ENCODE measurements at regions not wholly inside any gene's neighbourhood (a gene's known extent, or its start where the extent isn't known, plus 50 kb on each side); places are given as distances from the start of the nearest gene placed in this dataset.

DNA sequence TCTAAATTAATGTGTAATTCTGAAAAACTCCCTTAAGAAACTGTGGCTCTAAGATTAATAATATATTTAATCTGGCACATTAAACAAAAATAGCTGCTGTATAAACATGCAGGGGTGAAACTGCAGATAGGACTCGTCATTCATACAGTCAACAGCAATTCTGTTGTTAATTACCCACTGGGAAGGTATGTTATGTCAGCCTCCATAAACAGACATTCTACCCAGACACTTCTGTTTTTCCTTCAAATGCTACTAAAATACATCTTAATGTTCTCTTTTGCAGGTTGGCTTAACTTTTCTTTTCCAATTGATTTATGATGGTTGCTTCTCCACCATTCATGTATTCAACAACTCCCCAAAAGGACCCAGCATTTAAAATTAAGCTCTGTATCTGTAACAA, 165.6 kb downstream of the SIPA1L2 start:
- TF ChIP-seq, protein P1, sequence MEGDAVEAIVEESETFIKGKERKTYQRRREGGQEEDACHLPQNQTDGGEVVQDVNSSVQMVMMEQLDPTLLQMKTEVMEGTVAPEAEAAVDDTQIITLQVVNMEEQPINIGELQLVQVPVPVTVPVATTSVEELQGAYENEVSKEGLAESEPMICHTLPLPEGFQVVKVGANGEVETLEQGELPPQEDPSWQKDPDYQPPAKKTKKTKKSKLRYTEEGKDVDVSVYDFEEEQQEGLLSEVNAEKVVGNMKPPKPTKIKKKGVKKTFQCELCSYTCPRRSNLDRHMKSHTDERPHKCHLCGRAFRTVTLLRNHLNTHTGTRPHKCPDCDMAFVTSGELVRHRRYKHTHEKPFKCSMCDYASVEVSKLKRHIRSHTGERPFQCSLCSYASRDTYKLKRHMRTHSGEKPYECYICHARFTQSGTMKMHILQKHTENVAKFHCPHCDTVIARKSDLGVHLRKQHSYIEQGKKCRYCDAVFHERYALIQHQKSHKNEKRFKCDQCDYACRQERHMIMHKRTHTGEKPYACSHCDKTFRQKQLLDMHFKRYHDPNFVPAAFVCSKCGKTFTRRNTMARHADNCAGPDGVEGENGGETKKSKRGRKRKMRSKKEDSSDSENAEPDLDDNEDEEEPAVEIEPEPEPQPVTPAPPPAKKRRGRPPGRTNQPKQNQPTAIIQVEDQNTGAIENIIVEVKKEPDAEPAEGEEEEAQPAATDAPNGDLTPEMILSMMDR (IDR thresholded peaks at IDR 0.05) = no peak
- H3K36me3 ChIP-seq = peaks cover 25% of the 10 kb centered on the region
- H3K4me3 ChIP-seq (ENCODE audit: low read depth in 1 of 2, low read length in 1 of 2) = no peak overlapping the region
- H3K27ac ChIP-seq = no peak overlapping the region
- H3K27me3 ChIP-seq = no peaks in the 10 kb centered on the region
- H3K9me3 ChIP-seq = no peaks in the 10 kb centered on the region
- H3K4me1 ChIP-seq (ENCODE audit: control insufficient read depth in 1 of 2, insufficient read depth in 1 of 2, low read depth in 1 of 2, low read length in 1 of 2) = no peaks in the 10 kb centered on the region

DNA sequence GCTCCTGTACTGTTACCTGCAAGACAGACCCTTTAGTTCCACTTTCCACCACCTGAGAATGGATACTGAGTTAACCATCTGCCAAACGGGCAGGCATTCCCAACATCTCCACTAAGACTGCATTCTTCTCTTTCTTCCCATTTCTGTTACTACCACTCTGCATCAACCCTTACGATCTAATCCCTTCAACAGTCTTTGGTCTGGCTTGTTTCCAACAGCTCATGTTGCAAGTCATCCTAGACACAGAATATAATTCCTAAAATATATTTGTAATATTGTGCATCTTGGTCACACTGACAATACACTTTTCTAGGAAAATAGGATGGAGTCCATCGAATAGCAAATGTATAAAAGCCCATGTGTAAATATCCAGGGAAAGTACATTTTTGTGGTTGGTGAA, 166.7 kb downstream of the SIPA1L2 start:
- H3K27ac ChIP-seq = no peak overlapping the region
- TF ChIP-seq, protein P1 (IDR thresholded peaks at IDR 0.05) = no peak
- no peak overlapping the region for H3K4me3 ChIP-seq (ENCODE audit: low read depth in 1 of 2, low read length in 1 of 2)
- H3K4me1 ChIP-seq (ENCODE audit: control insufficient read depth in 1 of 2, insufficient read depth in 1 of 2, low read depth in 1 of 2, low read length in 1 of 2) = no peaks in the 10 kb centered on the region
- H3K27me3 ChIP-seq = no peaks in the 10 kb centered on the region
- H3K9me3 ChIP-seq = no peaks in the 10 kb centered on the region
- H3K36me3 ChIP-seq = peaks cover 25% of the 10 kb centered on the region

DNA sequence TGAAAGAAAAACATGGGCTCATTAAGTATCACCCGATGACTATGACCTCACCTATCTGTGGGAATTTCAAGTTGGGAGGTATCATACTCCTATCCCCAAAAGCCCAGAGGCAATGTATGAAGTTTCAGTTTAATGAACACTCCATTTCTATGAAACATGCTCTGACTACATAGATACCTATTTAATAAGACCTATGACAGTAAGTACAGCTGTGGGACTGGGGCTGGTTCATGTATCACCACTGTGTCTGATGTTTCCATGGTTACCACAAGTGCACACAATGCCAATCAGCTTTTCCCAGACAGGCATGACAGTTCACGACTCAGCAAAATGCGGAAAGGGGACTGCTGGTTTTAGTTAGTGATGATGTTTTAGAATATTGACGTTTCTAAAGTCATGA, 167.7 kb downstream of the SIPA1L2 start:
- Histone ChIP-seq H3K4me1 (ENCODE audit: control insufficient read depth in 1 of 2, insufficient read depth in 1 of 2, low read depth in 1 of 2, low read length in 1 of 2) (no peaks in the 10 kb centered on the region), H3K27me3 (no peaks in the 10 kb centered on the region), H3K36me3 (peaks cover 25% of the 10 kb centered on the region), H3K27ac (no peak overlapping the region), H3K9me3 (no peaks in the 10 kb centered on the region), H3K4me3 (ENCODE audit: low read depth in 1 of 2, low read length in 1 of 2) (no peak overlapping the region)
- TF ChIP-seq, protein P1 (IDR thresholded peaks at IDR 0.05) = no peak

DNA sequence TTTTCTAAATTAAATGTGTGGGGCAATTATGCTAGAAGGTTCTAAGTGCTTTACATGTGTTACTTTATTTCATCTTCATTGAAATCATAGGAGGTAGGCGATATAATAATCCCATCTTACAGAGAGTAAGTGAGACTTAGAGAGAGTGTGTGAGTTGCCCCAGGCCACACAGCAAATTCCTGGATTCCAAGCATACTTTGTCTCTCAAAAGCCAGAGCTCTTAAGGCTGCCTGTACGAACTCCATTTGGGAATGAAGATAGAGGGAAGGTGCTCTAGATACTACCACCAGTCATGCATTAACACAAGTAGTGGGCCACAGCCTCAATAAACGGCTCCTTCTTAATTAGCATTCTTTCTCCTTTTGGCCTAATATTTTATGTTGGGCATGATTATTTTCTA, 170.1 kb downstream of the SIPA1L2 start:
- Histone ChIP-seq H3K27ac (no peak overlapping the region), H3K9me3 (no peaks in the 10 kb centered on the region), H3K4me3 (ENCODE audit: low read depth in 1 of 2, low read length in 1 of 2) (no peak overlapping the region), H3K4me1 (ENCODE audit: control insufficient read depth in 1 of 2, insufficient read depth in 1 of 2, low read depth in 1 of 2, low read length in 1 of 2) (no peaks in the 10 kb centered on the region), H3K27me3 (no peaks in the 10 kb centered on the region), H3K36me3 (peaks cover 22% of the 10 kb centered on the region)
- TF ChIP-seq, protein P1 (IDR thresholded peaks at IDR 0.05) = no peak

DNA sequence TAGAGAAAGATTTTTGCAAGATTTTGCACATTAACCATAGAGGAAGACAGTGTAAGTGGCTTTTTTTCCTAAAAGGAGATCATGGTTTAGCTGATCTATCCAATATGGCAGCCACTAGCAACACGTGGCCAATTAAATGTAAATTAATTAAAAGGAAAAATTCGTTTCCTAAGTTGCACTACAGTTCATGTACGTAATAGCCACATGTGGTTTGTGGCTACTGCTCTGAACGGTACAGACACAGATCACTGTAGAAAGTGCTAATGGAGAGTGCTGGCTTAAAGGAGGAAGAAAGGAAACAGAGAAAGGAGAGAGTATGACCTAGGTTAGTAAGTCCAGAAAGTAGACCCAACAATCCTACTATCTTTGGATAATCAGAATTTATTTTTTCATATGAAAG, 170.8 kb downstream of the SIPA1L2 start:
- Histone ChIP-seq H3K4me3 (ENCODE audit: low read depth in 1 of 2, low read length in 1 of 2) (no peak overlapping the region), H3K9me3 (no peaks in the 10 kb centered on the region), H3K36me3 (peaks cover 14% of the 10 kb centered on the region), H3K27ac (no peak overlapping the region), H3K27me3 (no peaks in the 10 kb centered on the region), H3K4me1 (ENCODE audit: control insufficient read depth in 1 of 2, insufficient read depth in 1 of 2, low read depth in 1 of 2, low read length in 1 of 2) (no peaks in the 10 kb centered on the region)
- TF ChIP-seq, protein P1 (IDR thresholded peaks at IDR 0.05) = no peak

DNA sequence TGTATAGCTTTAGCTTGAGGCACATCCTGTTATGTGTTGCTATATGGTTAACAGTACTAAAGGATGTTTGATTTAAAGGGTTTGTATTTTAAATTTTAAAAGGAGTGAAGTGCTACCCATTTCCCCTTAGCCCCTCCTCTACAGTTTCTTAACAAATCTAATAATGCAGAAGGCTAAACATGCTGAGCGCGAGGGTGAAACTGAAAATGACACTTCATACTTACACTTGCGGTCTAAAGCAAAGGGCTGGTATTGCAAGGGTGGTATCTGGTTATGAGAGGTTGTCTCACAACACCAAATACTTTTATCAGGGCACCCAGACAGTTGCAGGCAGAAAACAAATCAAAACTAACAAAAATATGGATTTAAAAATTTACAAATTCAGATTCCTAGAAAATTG, 172.3 kb downstream of the SIPA1L2 start:
- H3K9me3 ChIP-seq = no peaks in the 10 kb centered on the region
- no peak overlapping the region for H3K27ac ChIP-seq
- TF ChIP-seq, protein P1 (IDR thresholded peaks at IDR 0.05) = no peak

More for the DNA sequence above, 172.3 kb downstream of the SIPA1L2 start:
- Histone ChIP-seq H3K27me3 (no peaks in the 10 kb centered on the region), H3K4me3 (ENCODE audit: low read depth in 1 of 2, low read length in 1 of 2) (no peak overlapping the region), H3K4me1 (ENCODE audit: control insufficient read depth in 1 of 2, insufficient read depth in 1 of 2, low read depth in 1 of 2, low read length in 1 of 2) (no peaks in the 10 kb centered on the region), H3K36me3 (peaks cover 8% of the 10 kb centered on the region)
